ENCODE measurements at regions not wholly inside any gene's neighbourhood (a gene's known extent, or its start where the extent isn't known, plus 50 kb on each side); places are given as distances from the start of the nearest gene placed in this dataset.

GRCh38 chr16:73707863-73708262 is 588.8 kb upstream of the PSMD7 start:
- TF ChIP-seq CTCF (IDR thresholded peaks at IDR 0.05; ENCODE audit: low read depth, low read length, missing control alignments) = no peak

GRCh38 chr16:73703891-73704290 is 592.7 kb upstream of the PSMD7 start:
- DNase-seq (ENCODE audit: extremely low read depth, low read depth) = no peak

More at GRCh38 chr16:73707863-73708262, 588.8 kb upstream of the PSMD7 start:
- no peak overlapping the region for H3K4me3 ChIP-seq (replicated peaks; ENCODE audit: low read depth, low read length)
- DNase-seq (ENCODE audit: extremely low read depth, low read depth) = no peak

GRCh38 chr16:73697336-73697735 is 599.3 kb upstream of the PSMD7 start:
- no peak for DNase-seq (ENCODE audit: extremely low read depth, low read depth)
- no peak for TF ChIP-seq CTCF (IDR thresholded peaks at IDR 0.05; ENCODE audit: low read depth, low read length, missing control alignments)
- no peak overlapping the region for H3K4me3 ChIP-seq (replicated peaks; ENCODE audit: low read depth, low read length)

More at GRCh38 chr16:73703891-73704290, 592.7 kb upstream of the PSMD7 start:
- no peak overlapping the region for H3K4me3 ChIP-seq (replicated peaks; ENCODE audit: low read depth, low read length)
- no peak for TF ChIP-seq CTCF (IDR thresholded peaks at IDR 0.05; ENCODE audit: low read depth, low read length, missing control alignments)

GRCh38 chr16:73692861-73693260 is 603.8 kb upstream of the PSMD7 start:
- no peak for DNase-seq (ENCODE audit: extremely low read depth, low read depth)
- H3K4me3 ChIP-seq (replicated peaks; ENCODE audit: low read depth, low read length) = no peak overlapping the region
- no peak for TF ChIP-seq CTCF (IDR thresholded peaks at IDR 0.05; ENCODE audit: low read depth, low read length, missing control alignments)

- DNase-seq (ENCODE audit: extremely low read depth, low read depth) = no peak
- H3K4me3 ChIP-seq (replicated peaks; ENCODE audit: low read depth, low read length) = no peak overlapping the region
- no peak for TF ChIP-seq CTCF (IDR thresholded peaks at IDR 0.05; ENCODE audit: low read depth, low read length, missing control alignments)
These were observed 612.8 kb upstream of the PSMD7 start for GRCh38 chr16:73683804-73684203.

- DNase-seq (ENCODE audit: extremely low read depth, low read depth) = no peak
- TF ChIP-seq CTCF (IDR thresholded peaks at IDR 0.05; ENCODE audit: low read depth, low read length, missing control alignments) = no peak
- H3K4me3 ChIP-seq (replicated peaks; ENCODE audit: low read depth, low read length) = no peak overlapping the region
These were observed 624.2 kb upstream of the ZFHX3 start for GRCh38 chr16:73672135-73672534.

All from HFF-Myc (cell line).